ENCODE measurements at regions not wholly inside any gene's neighbourhood (a gene's known extent, or its start where the extent isn't known, plus 50 kb on each side); places are given as distances from the start of the nearest gene placed in this dataset.
"Not testable (repeated sequence)": the region's sequence is repeated elsewhere in the genome, so short reads cannot be mapped to it uniquely, and the experiment has no call there.

- no peak for TF ChIP-seq CTCF (IDR thresholded peaks at IDR 0.05)
- DNase-seq (ENCODE audit: low spot score), result no peak
- Mint-ChIP-seq H3K27me3 (ENCODE audit: low read depth) (peaks cover 2% of the 10 kb centered on the region), H3K4me1 (ENCODE audit: low read depth) (no peaks in the 10 kb centered on the region), H3K27ac (ENCODE audit: unreplicated experiment) (no peak overlapping the region), H3K36me3 (ENCODE audit: low read depth) (no peaks in the 10 kb centered on the region), H3K9me3 (ENCODE audit: low read depth) (no peaks in the 10 kb centered on the region), H3K4me3 (ENCODE audit: unreplicated experiment) (no peak overlapping the region)
These were observed 575.9 kb upstream of the PBX1 start for GRCh38 chr1:163983097-163983496.

GRCh38 chr1:163985700-163986099 lies 573.3 kb upstream of the PBX1 start:
- Mint-ChIP-seq H3K36me3 (ENCODE audit: low read depth) (no peaks in the 10 kb centered on the region), H3K27me3 (ENCODE audit: low read depth) (peaks cover 2% of the 10 kb centered on the region), H3K9me3 (ENCODE audit: low read depth) (no peaks in the 10 kb centered on the region), H3K4me1 (ENCODE audit: low read depth) (no peaks in the 10 kb centered on the region), H3K27ac (ENCODE audit: unreplicated experiment) (no peak overlapping the region), H3K4me3 (ENCODE audit: unreplicated experiment) (no peak overlapping the region)
- TF ChIP-seq CTCF (IDR thresholded peaks at IDR 0.05), result no peak
- DNase-seq (ENCODE audit: low spot score), result no peak

GRCh38 chr1:163999131-163999530 lies 559.9 kb upstream of the PBX1 start:
- no peak for TF ChIP-seq CTCF (IDR thresholded peaks at IDR 0.05)
- no peak overlapping the region for H3K27ac Mint-ChIP-seq (ENCODE audit: unreplicated experiment)
- H3K9me3 Mint-ChIP-seq (ENCODE audit: low read depth), result peaks cover 43% of the 10 kb centered on the region
- no peak for DNase-seq (ENCODE audit: low spot score)
- no peaks in the 10 kb centered on the region for H3K4me1 Mint-ChIP-seq (ENCODE audit: low read depth)
- no peaks in the 10 kb centered on the region for H3K36me3 Mint-ChIP-seq (ENCODE audit: low read depth)
- H3K27me3 Mint-ChIP-seq (ENCODE audit: low read depth), result no peaks in the 10 kb centered on the region
- H3K4me3 Mint-ChIP-seq (ENCODE audit: unreplicated experiment), result no peak overlapping the region

GRCh38 chr1:164006186-164006585 lies 552.8 kb upstream of the PBX1 start:
- not testable (repeated sequence) for DNase-seq (ENCODE audit: low spot score); H3K36me3 Mint-ChIP-seq (ENCODE audit: low read depth); H3K27me3 Mint-ChIP-seq (ENCODE audit: low read depth); H3K27ac Mint-ChIP-seq (ENCODE audit: unreplicated experiment); H3K4me3 Mint-ChIP-seq (ENCODE audit: unreplicated experiment); H3K4me1 Mint-ChIP-seq (ENCODE audit: low read depth)
- peaks cover 30% of the 10 kb centered on the region for H3K9me3 Mint-ChIP-seq (ENCODE audit: low read depth)

- Mint-ChIP-seq H3K4me1 (ENCODE audit: low read depth) (no peaks in the 10 kb centered on the region), H3K27ac (ENCODE audit: unreplicated experiment) (no peak overlapping the region), H3K36me3 (ENCODE audit: low read depth) (no peaks in the 10 kb centered on the region), H3K4me3 (ENCODE audit: unreplicated experiment) (no peak overlapping the region), H3K9me3 (ENCODE audit: low read depth) (peaks cover 29% of the 10 kb centered on the region), H3K27me3 (ENCODE audit: low read depth) (no peaks in the 10 kb centered on the region)
- TF ChIP-seq CTCF (IDR thresholded peaks at IDR 0.05), result no peak
- no peak for DNase-seq (ENCODE audit: low spot score)
These were observed 552.4 kb upstream of the PBX1 start for GRCh38 chr1:164006621-164007020.

GRCh38 chr1:164017239-164017638 lies 541.7 kb upstream of the PBX1 start:
- H3K9me3 Mint-ChIP-seq (ENCODE audit: low read depth), result peaks cover 10% of the 10 kb centered on the region
- H3K27me3 Mint-ChIP-seq (ENCODE audit: low read depth), result no peaks in the 10 kb centered on the region
- no peak overlapping the region for H3K4me3 Mint-ChIP-seq (ENCODE audit: unreplicated experiment)
- peaks cover 1% of the 10 kb centered on the region for H3K36me3 Mint-ChIP-seq (ENCODE audit: low read depth)
- H3K27ac Mint-ChIP-seq (ENCODE audit: unreplicated experiment), result no peak overlapping the region
- H3K4me1 Mint-ChIP-seq (ENCODE audit: low read depth), result no peaks in the 10 kb centered on the region
- TF ChIP-seq CTCF (IDR thresholded peaks at IDR 0.05), result no peak
- DNase-seq (ENCODE audit: low spot score), result no peak
